Smooth muscle cell (in vitro differentiated cells): ENCODE measurements at regions not wholly inside any gene's neighbourhood (a gene's known extent, or its start where the extent isn't known, plus 50 kb on each side); places are given as distances from the start of the nearest gene placed in this dataset.

Experiments used
- DNase-seq: peaks from one replicate; lab custom pipeline; 2025; ENCODE audit not compliant: unreplicated experiment; lab: John Stamatoyannopoulos, UW
- H2AFZ ChIP-seq: fragments of 200-600 bp; sonication (generic); 2 replicates; pipeline ENCODE4 v1.6.0; 2016; ENCODE audit warnings: antibody characterized with exemption, low read depth, mild to moderate bottlenecking
- H3F3A ChIP-seq: fragments of 200-600 bp; sonication (generic); 2 replicates; pipeline ENCODE4 v1.6.0; 2017; ENCODE audit warnings: antibody characterized with exemption, low read depth
- H3K27ac ChIP-seq: fragments of 200-600 bp; sonication (generic); 2 replicates; pipeline ENCODE4 v1.5.1; 2016; ENCODE audit warnings: low read depth, mild to moderate bottlenecking
- H3K27me3 ChIP-seq: fragments of 200-600 bp; sonication (generic); 2 replicates; pipeline ENCODE4 v1.6.1; 2016; ENCODE audit warnings: low read depth, mild to moderate bottlenecking
- H3K36me3 ChIP-seq: fragments of 200-600 bp; sonication (generic); 2 replicates; pipeline ENCODE4 v1.5.1; 2016; ENCODE audit warnings: low read depth
- H3K4me1 ChIP-seq: fragments of 200-600 bp; sonication (generic); 2 replicates; pipeline ENCODE4 v1.5.1; 2016; ENCODE audit warnings: low read depth
- H3K4me2 ChIP-seq: fragments of 200-600 bp; sonication (generic); 2 replicates; pipeline ENCODE4 v1.6.0; 2016; ENCODE audit warnings: mild to moderate bottlenecking
- H3K4me3 ChIP-seq: fragments of 200-600 bp; sonication (generic); 2 replicates; pipeline ENCODE4 v1.5.1; 2016; ENCODE audit warnings: mild to moderate bottlenecking
- H3K79me2 ChIP-seq: fragments of 200-600 bp; sonication (generic); 2 replicates; pipeline ENCODE4 v1.6.0; 2016; ENCODE audit warnings: low read depth, mild to moderate bottlenecking
- H3K9ac ChIP-seq: fragments of 200-600 bp; sonication (generic); 2 replicates; pipeline ENCODE4 v1.6.0; 2016; ENCODE audit warnings: low read depth
- H3K9me3 ChIP-seq: fragments of 200-600 bp; sonication (generic); replicated peaks from 2 replicates; pipeline ENCODE4 v1.5.1; 2016; ENCODE audit warnings: low read depth
- H4K20me1 ChIP-seq: fragments of 200-600 bp; sonication (generic); 2 replicates; pipeline ENCODE4 v1.6.0; 2016; ENCODE audit warnings: low read depth
- WGBS: methylation state at CpG from one replicate; pipeline ENCODE4 v1.1.7; 2016; ENCODE audit warnings: low lambda C conversion rate; 5-methylcytosine and 5-hydroxymethylcytosine counted together
- TF ChIP-seq, protein P1 (sequence below): fragments of 200-600 bp; sonication (generic); IDR thresholded peaks from 2 replicates; pipeline ENCODE4 v1.5.1; 2017; ENCODE audit warnings: borderline replicate concordance, mild to moderate bottlenecking, antibody characterized with exemption; ENCODE audit not compliant: insufficient read depth, poor library complexity, severe bottlenecking

- Histone ChIP-seq H4K20me1 (no peaks in the 10 kb centered on the region), H3K27me3 (no peaks in the 10 kb centered on the region), H3K4me3 (no peak overlapping the region), H3K9me3 (no peaks in the 10 kb centered on the region), H3K79me2 (no peaks in the 10 kb centered on the region), H3K4me2 (no peak overlapping the region), H3K36me3 (no peaks in the 10 kb centered on the region), H2AFZ (no peak overlapping the region), H3K4me1 (peaks cover 5% of the 10 kb centered on the region), H3K9ac (no peak overlapping the region), H3F3A (no peaks in the 10 kb centered on the region), H3K27ac (no peak overlapping the region)
- no peak for DNase-seq
- TF ChIP-seq, protein P1, sequence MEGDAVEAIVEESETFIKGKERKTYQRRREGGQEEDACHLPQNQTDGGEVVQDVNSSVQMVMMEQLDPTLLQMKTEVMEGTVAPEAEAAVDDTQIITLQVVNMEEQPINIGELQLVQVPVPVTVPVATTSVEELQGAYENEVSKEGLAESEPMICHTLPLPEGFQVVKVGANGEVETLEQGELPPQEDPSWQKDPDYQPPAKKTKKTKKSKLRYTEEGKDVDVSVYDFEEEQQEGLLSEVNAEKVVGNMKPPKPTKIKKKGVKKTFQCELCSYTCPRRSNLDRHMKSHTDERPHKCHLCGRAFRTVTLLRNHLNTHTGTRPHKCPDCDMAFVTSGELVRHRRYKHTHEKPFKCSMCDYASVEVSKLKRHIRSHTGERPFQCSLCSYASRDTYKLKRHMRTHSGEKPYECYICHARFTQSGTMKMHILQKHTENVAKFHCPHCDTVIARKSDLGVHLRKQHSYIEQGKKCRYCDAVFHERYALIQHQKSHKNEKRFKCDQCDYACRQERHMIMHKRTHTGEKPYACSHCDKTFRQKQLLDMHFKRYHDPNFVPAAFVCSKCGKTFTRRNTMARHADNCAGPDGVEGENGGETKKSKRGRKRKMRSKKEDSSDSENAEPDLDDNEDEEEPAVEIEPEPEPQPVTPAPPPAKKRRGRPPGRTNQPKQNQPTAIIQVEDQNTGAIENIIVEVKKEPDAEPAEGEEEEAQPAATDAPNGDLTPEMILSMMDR, result no peak
Observed at GRCh38 chr18:73156117-73156516, 288.3 kb upstream of the NETO1 start.

DNA sequence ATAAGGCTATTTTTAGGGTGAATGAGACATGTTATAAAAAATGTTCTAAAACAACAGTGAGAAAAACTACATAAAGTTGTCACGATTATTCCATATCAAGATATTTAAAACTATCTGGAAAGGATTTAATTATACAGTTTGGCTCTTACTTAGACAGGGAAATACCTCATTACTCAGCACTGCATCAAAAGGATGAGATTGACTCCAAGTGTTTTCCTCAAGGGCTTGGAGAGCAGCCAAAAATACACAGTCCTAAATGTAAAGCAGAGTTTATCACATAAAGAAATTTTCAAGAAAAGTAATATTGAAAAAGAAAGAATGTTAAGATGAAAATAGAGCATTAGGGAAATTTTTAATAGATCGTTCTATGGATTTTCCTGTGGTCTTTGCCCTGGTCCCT lies 285.5 kb upstream of the NETO1 start:
- H3K4me2 ChIP-seq, result no peak overlapping the region
- peaks cover 8% of the 10 kb centered on the region for H3K4me1 ChIP-seq
- H3K9me3 ChIP-seq, result no peaks in the 10 kb centered on the region
- H3K27ac ChIP-seq, result no peak overlapping the region
- H3K79me2 ChIP-seq, result no peaks in the 10 kb centered on the region
- TF ChIP-seq, protein P1, result no peak
- no peak for DNase-seq
- no peaks in the 10 kb centered on the region for H3K36me3 ChIP-seq
- H3K4me3 ChIP-seq, result no peak overlapping the region
- no peak overlapping the region for H3K9ac ChIP-seq
- WGBS, result 75% methylated on average over 2 of the region's 2 CpGs
- no peak overlapping the region for H2AFZ ChIP-seq
- no peaks in the 10 kb centered on the region for H3F3A ChIP-seq
- H4K20me1 ChIP-seq, result no peaks in the 10 kb centered on the region
- H3K27me3 ChIP-seq, result no peaks in the 10 kb centered on the region

GRCh38 chr18:73151086-73151485 lies 283.3 kb upstream of the NETO1 start:
- H3K27ac ChIP-seq, result peak overlapping the region; percentile 37
- 24% methylated on average over 6 of the region's 6 CpGs for WGBS
- no peak for DNase-seq

DNA sequence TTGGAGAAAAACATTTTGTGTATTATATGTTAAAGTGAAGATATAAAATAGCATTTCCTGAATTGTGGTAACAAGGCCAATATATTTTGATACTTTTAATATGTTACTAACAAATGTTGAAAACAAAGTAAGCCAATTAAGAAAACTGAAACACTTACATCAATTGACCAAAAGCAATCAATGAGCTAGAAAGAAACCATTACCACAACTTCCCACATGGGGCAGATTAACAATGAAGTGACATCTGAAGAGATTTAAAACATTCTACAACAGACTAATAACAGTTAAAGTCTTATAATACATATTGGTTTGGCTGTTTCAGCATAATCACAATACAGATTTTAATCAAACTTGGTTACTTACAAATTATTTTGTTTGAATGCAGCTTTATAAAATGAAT lies 282.4 kb upstream of the NETO1 start:
- no peaks in the 10 kb centered on the region for H3K9me3 ChIP-seq
- no peak overlapping the region for H3K27ac ChIP-seq
- no peak for DNase-seq
- no peaks in the 10 kb centered on the region for H3K36me3 ChIP-seq
- no peak overlapping the region for H3K9ac ChIP-seq
- H3K4me3 ChIP-seq, result no peak overlapping the region
- no peak overlapping the region for H3K4me2 ChIP-seq
- TF ChIP-seq, protein P1, result no peak
- H3K79me2 ChIP-seq, result no peaks in the 10 kb centered on the region
- no peaks in the 10 kb centered on the region for H3F3A ChIP-seq
- H3K27me3 ChIP-seq, result no peaks in the 10 kb centered on the region
- H3K4me1 ChIP-seq, result peaks cover 8% of the 10 kb centered on the region
- no peaks in the 10 kb centered on the region for H4K20me1 ChIP-seq
- no peak overlapping the region for H2AFZ ChIP-seq

More at GRCh38 chr18:73151086-73151485, 283.3 kb upstream of the NETO1 start:
- Histone ChIP-seq H3K27me3 (no peaks in the 10 kb centered on the region), H3K4me3 (no peak overlapping the region), H3K9me3 (no peaks in the 10 kb centered on the region), H3K4me2 (peak overlapping the region; percentile 15), H3K4me1 (peaks cover 8% of the 10 kb centered on the region), H3F3A (no peaks in the 10 kb centered on the region), H3K9ac (no peak overlapping the region), H2AFZ (no peak overlapping the region), H3K36me3 (no peaks in the 10 kb centered on the region), H4K20me1 (no peaks in the 10 kb centered on the region), H3K79me2 (no peaks in the 10 kb centered on the region)
- TF ChIP-seq, protein P1, result no peak
